Neuronal stem cell (in vitro differentiated cells): ENCODE measurements at regions not wholly inside any gene's neighbourhood (a gene's known extent, or its start where the extent isn't known, plus 50 kb on each side); places are given as distances from the start of the nearest gene placed in this dataset.

ENCODE experiments used
- DNase-seq: peaks from one replicate; pipeline ENCODE4 v3.0.0-alpha.2; 2013; ENCODE audit warnings: low spot score
- H2AFZ ChIP-seq: one replicate; pipeline ENCODE4 v1.6.1; 2013; ENCODE audit warnings: mild to moderate bottlenecking, low read length, inconsistent platforms
- H2AK5ac ChIP-seq: 2 replicates; pipeline ENCODE4 v1.6.1; 2013; ENCODE audit warnings: low read depth, mild to moderate bottlenecking, inconsistent platforms, low read length, moderate library complexity, mixed read lengths
- H2BK120ac ChIP-seq: 2 replicates; pipeline ENCODE4 v1.6.1; 2013; ENCODE audit warnings: low read depth, mild to moderate bottlenecking, inconsistent platforms, low read length, moderate library complexity, mixed read lengths
- H2BK12ac ChIP-seq: one replicate; pipeline ENCODE4 v1.6.1; 2013; ENCODE audit warnings: low read length, inconsistent platforms
- H2BK15ac ChIP-seq: 2 replicates; pipeline ENCODE4 v1.6.1; 2013; ENCODE audit warnings: mild to moderate bottlenecking, low read length, inconsistent platforms, mixed read lengths
- H2BK5ac ChIP-seq: one replicate; pipeline ENCODE4 v1.6.1; 2013; ENCODE audit warnings: inconsistent platforms, mild to moderate bottlenecking, low read length, moderate library complexity
- H3K14ac ChIP-seq: one replicate; pipeline ENCODE4 v1.6.1; 2013; ENCODE audit warnings: low read length, inconsistent platforms
- H3K18ac ChIP-seq: 2 replicates; pipeline ENCODE4 v1.6.1; 2013; ENCODE audit warnings: low read length, inconsistent platforms
- H3K23ac ChIP-seq: 2 replicates; pipeline ENCODE4 v1.6.1; 2013; ENCODE audit warnings: low read depth, mild to moderate bottlenecking, mixed read lengths, low read length, inconsistent platforms; ENCODE audit not compliant: poor library complexity
- H3K27ac ChIP-seq: replicated peaks from 3 replicates; pipeline ENCODE4 v1.5.1; 2013; ENCODE audit warnings: low read length, inconsistent platforms
- H3K27me3 ChIP-seq, 3 experiments: 2 replicates each; pipeline ENCODE4 v1.6.1; 2013; ENCODE audit warnings: low read length in 3 of 3, mild to moderate bottlenecking in 2 of 3, inconsistent platforms in 1 of 3, low read depth in 1 of 3, mixed read lengths in 1 of 3, moderate library complexity in 1 of 3; ENCODE audit not compliant: control insufficient read depth in 3 of 3, insufficient read depth in 3 of 3
- H3K36me3 ChIP-seq, 2 donors: replicated peaks in 1 of 2; 2 replicates each; pipeline ENCODE4 v1.6.1; 2013; ENCODE audit warnings: low read length in 2 of 2; ENCODE audit not compliant: control insufficient read depth in 2 of 2, insufficient read depth in 2 of 2
- H3K4ac ChIP-seq: 2 replicates; pipeline ENCODE4 v1.6.1; 2013; ENCODE audit warnings: inconsistent platforms, mild to moderate bottlenecking, low read length, moderate library complexity
- H3K4me1 ChIP-seq, 2 donors: 1 replicate in 1 of 2; 2 replicates in 1 of 2; pipeline ENCODE4 v1.6.1; 2013; ENCODE audit warnings: low read length in 2 of 2, low read depth in 1 of 2; ENCODE audit not compliant: control insufficient read depth in 2 of 2, insufficient read depth in 1 of 2
- H3K4me2 ChIP-seq: one replicate; pipeline ENCODE4 v1.6.1; 2013; ENCODE audit warnings: mild to moderate bottlenecking, low read length, inconsistent platforms; ENCODE audit not compliant: insufficient read depth, poor library complexity, severe bottlenecking
- H3K4me3 ChIP-seq, 2 donors: 2 replicates each; pipeline ENCODE4 v1.5.1; 2013; ENCODE audit warnings: low read length in 2 of 2, mild to moderate bottlenecking in 2 of 2, inconsistent platforms in 1 of 2, moderate library complexity in 1 of 2
- H3K79me1 ChIP-seq: one replicate; pipeline ENCODE4 v1.6.1; 2013; ENCODE audit warnings: low read depth, mild to moderate bottlenecking, inconsistent platforms, low read length, moderate library complexity
- H3K9ac ChIP-seq: one replicate; pipeline ENCODE4 v1.6.1; 2013; ENCODE audit warnings: mild to moderate bottlenecking, low read depth, low read length, inconsistent platforms; ENCODE audit not compliant: poor library complexity
- H3K9me3 ChIP-seq, 2 donors: replicated peaks in 1 of 2; 2 replicates each; pipeline versions ENCODE3 to v1.6.1; 2013; ENCODE audit warnings: low read length in 2 of 2, mild to moderate bottlenecking in 2 of 2, inconsistent platforms in 1 of 2, low read depth in 1 of 2, mixed read lengths in 1 of 2, moderate library complexity in 1 of 2; ENCODE audit not compliant: control insufficient read depth in 2 of 2, insufficient read depth in 1 of 2
- H4K8ac ChIP-seq: one replicate; pipeline ENCODE4 v1.6.1; 2013; ENCODE audit warnings: low read depth, mild to moderate bottlenecking, inconsistent platforms, low read length, moderate library complexity
- H4K91ac ChIP-seq: one replicate; pipeline ENCODE4 v1.6.1; 2013; ENCODE audit warnings: low read length, low read depth, mild to moderate bottlenecking, inconsistent platforms; ENCODE audit not compliant: poor library complexity
- WGBS, 2 donors: extraction: QIAGEN DNeasy Blood & Tissue Kit; methylation state at CpG; one replicate each; pipeline ENCODE4 v1.1.7; 2013; ENCODE audit warnings: missing lambda C conversion rate in 2 of 2, mixed read lengths in 1 of 2; ENCODE audit not compliant: insufficient read length in 2 of 2, insufficient replicate concordance in 1 of 2; ENCODE audit errors: extremely low coverage in 2 of 2; 5-methylcytosine and 5-hydroxymethylcytosine counted together

GRCh38 chr14:23750357-23750756 lies 114.2 kb downstream of the DHRS2 start:
- Histone ChIP-seq H2BK12ac (no peak overlapping the region), H3K9me3 (no peaks in the 10 kb centered on the region), H2BK5ac (no peak overlapping the region), H3K4ac (no peak overlapping the region), H2BK15ac (no peak overlapping the region), H3K23ac (no peak overlapping the region), H3K27ac (no peak overlapping the region), H3K9ac (no peak overlapping the region), H2BK120ac (no peak overlapping the region), H2AFZ (no peak overlapping the region), H3K4me1 (no peaks in the 10 kb centered on the region), H2AK5ac (no peak overlapping the region), H3K79me1 (no peaks in the 10 kb centered on the region), H3K36me3 (no peaks in the 10 kb centered on the region), H3K27me3 (peaks cover 0 to 11% (median 0%) of the 10 kb centered on the region in 3 experiments), H3K4me3 (no peak overlapping the region), H3K14ac (no peak overlapping the region), H3K4me2 (no peak overlapping the region), H4K91ac (no peak overlapping the region), H4K8ac (no peak overlapping the region), H3K18ac (no peak overlapping the region)
- no CpG with 5 or more reads among the region's 4 CpGs for WGBS, 2 donors
- no peak for DNase-seq

DNA sequence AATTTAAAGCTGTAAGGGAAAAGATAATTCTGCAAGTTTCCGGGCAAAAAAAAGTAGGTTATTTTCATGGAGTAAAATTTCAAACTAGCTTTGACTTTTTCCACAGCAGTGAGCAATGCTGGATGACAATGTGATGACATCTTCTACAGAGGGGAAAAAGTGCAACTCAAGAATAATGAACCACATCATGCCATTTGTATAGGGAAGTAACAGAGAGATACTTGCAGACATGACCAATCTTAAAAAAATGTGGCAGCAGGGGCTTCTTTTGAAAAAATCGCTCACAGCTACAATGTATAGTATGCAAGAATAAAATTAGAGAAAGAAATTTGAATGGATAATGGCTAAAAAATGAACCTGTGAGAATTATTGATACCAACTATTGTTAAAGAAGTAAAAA lies 115.5 kb downstream of the DHRS2 start:
- Histone ChIP-seq H3K79me1 (no peaks in the 10 kb centered on the region), H2BK120ac (no peak overlapping the region), H2AK5ac (no peak overlapping the region), H4K8ac (no peak overlapping the region), H2AFZ (no peak overlapping the region), H2BK15ac (no peak overlapping the region), H2BK5ac (no peak overlapping the region), H3K18ac (no peak overlapping the region), H3K4me1 (no peaks in the 10 kb centered on the region), H3K9me3 (no peaks in the 10 kb centered on the region), H3K9ac (no peak overlapping the region), H3K4me2 (no peak overlapping the region), H4K91ac (no peak overlapping the region), H3K27me3 (peaks cover 0 to 11% (median 0%) of the 10 kb centered on the region in 3 experiments), H3K14ac (no peak overlapping the region), H3K4me3 (no peak overlapping the region), H3K36me3 (no peaks in the 10 kb centered on the region), H3K4ac (no peak overlapping the region), H3K27ac (no peak overlapping the region), H2BK12ac (no peak overlapping the region), H3K23ac (no peak overlapping the region)
- no CpG with 5 or more reads among the region's 2 CpGs for WGBS, 2 donors
- no peak for DNase-seq

DNA sequence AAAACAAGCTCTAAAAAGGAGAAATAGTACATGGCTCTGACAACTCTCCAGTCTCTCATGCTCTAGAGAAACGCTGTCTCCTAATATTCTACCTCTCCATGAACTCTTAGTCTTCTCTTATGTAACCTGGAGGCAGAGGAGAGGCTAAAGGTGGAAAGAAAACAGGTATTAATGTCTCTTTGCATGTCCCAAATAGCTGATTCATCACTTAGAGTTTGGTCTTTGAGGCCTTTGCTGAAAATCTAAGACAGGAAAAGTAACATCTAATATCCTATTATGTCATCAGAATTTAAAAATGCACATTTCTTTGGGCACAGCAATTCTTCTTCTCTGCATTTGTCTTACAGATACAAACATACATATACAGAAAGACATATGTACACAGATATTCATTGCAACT lies 127.2 kb downstream of the DHRS2 start:
- no peak overlapping the region for H3K23ac ChIP-seq
- H4K91ac ChIP-seq: no peak overlapping the region
- H3K27ac ChIP-seq: no peak overlapping the region
- H2BK5ac ChIP-seq: no peak overlapping the region
- no peak overlapping the region for H3K4me2 ChIP-seq
- no peak overlapping the region for H2AK5ac ChIP-seq
- no peak overlapping the region for H4K8ac ChIP-seq
- H3K14ac ChIP-seq: no peak overlapping the region
- H2BK12ac ChIP-seq: no peak overlapping the region
- H3K4ac ChIP-seq: no peak overlapping the region
- no peak overlapping the region for H3K18ac ChIP-seq
- H2BK15ac ChIP-seq: no peak overlapping the region
- H3K4me3 ChIP-seq: no peak overlapping the region
- H3K36me3 ChIP-seq: no peaks in the 10 kb centered on the region
- DNase-seq: no peak
- no peaks in the 10 kb centered on the region for H3K79me1 ChIP-seq
- WGBS, 2 donors: no CpG with 5 or more reads among the region's 1 CpG
- no peak overlapping the region for H2AFZ ChIP-seq
- H2BK120ac ChIP-seq: no peak overlapping the region
- no peaks in the 10 kb centered on the region for H3K27me3 ChIP-seq
- no peaks in the 10 kb centered on the region for H3K4me1 ChIP-seq
- no peak overlapping the region for H3K9ac ChIP-seq
- no peaks in the 10 kb centered on the region for H3K9me3 ChIP-seq

DNA sequence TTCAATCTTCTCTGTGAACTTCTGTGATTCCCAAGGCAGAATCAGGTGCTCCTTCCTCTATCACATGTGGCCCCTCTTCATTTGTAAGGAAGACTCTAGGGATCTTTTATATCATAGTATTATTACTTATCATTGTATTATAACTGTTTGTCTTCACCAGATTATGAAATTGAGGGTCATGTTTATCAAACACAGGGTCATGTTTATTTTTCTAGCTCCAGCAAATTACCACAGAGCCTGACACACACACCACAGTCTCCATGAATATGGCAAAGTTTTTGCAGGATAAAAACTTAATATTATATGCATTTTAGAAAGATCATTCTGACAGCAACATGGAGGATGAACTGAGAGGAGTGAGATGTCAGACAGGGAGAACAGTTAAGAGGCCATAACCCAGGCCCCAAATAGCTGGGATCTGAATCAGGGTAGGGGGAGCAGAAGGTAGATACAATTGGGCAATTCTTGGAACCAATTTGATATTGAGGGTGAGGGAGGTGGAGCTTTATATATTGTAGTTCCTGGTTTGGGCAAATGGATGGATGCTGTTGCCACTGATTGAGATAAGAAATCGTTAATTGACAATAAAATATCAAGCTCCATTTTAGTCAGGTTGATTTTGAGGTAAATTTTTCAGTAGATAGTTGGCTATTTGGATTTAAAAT lies 130.7 kb downstream of the DHRS2 start:
- Histone ChIP-seq H3K23ac (no peak overlapping the region), H3K9me3 (no peaks in the 10 kb centered on the region), H4K8ac (no peak overlapping the region), H3K4me1 (no peaks in the 10 kb centered on the region), H3K79me1 (no peaks in the 10 kb centered on the region), H2AK5ac (no peak overlapping the region), H3K14ac (no peak overlapping the region), H3K18ac (no peak overlapping the region), H3K36me3 (no peaks in the 10 kb centered on the region), H3K4me2 (no peak overlapping the region), H3K4ac (no peak overlapping the region), H3K4me3 (no peak overlapping the region), H4K91ac (no peak overlapping the region), H3K27ac (no peak overlapping the region), H2AFZ (no peak overlapping the region), H2BK12ac (no peak overlapping the region), H2BK120ac (no peak overlapping the region), H3K9ac (no peak overlapping the region), H3K27me3 (no peaks in the 10 kb centered on the region), H2BK15ac (no peak overlapping the region), H2BK5ac (no peak overlapping the region)
- no peak for DNase-seq
- no CpG with 5 or more reads among the region's 1 CpG for WGBS, 2 donors
